ENCODE measurements at regions not wholly inside any gene's neighbourhood (a gene's known extent, or its start where the extent isn't known, plus 50 kb on each side); places are given as distances from the start of the nearest gene placed in this dataset.

DNA sequence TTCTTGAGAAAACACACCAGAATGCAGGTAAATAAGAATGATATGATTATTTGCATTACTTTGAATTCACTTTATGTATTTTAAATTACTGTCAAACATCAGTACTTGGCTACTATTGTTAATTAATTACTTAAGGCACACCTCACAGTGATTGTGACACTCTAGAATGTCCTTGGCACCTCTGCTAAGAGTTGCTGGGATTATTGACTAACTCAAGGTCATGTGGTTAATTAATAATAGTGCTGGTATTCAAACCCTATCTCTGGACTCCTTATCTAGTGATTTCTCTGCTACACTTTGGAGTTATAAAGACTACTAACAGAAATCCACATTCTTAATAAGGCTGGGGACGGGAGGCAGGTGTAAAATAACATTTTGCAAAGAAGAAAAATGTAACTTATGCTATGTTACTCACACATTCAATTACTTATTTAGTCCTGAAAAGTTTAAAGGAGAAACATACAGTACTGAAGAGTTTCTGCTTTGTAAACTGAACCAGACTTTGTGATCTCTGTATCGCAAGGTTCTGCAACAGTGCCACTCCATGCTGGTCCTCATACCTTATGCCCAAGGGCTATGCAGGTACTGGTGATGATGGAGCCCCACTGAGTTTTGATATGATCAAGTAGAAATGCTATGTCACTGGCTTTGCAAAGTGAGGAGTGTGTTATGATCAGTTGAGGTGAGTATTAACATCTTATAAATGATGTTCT, 242.7 kb downstream of the MID1IP1 start:
- Histone ChIP-seq H3K36me3 (ENCODE audit: low read length) (no peaks in the 10 kb centered on the region), H2AFZ (ENCODE audit: low read depth, low read length, severe bottlenecking) (no peak overlapping the region), H3K9me2 (replicated peaks; ENCODE audit: insufficient read depth, low read length) (no peaks in the 10 kb centered on the region), H3K9ac (ENCODE audit: low read length) (no peak overlapping the region), H3K79me2 (ENCODE audit: insufficient read depth, low read length) (no peaks in the 10 kb centered on the region), H3K4me3 (ENCODE audit: insufficient read depth, low read length, poor library complexity, severe bottlenecking) (no peak overlapping the region), H3K27ac (ENCODE audit: low read depth, low read length) (no peak overlapping the region), H4K20me1 (ENCODE audit: low read depth, low read length) (no peaks in the 10 kb centered on the region), H3K4me2 (ENCODE audit: low read depth, low read length, poor library complexity, severe bottlenecking) (no peak overlapping the region), H3K27me3 (ENCODE audit: low read length) (no peaks in the 10 kb centered on the region), H3K9me3 (ENCODE audit: insufficient read depth, low read length) (no peaks in the 10 kb centered on the region), H3F3A (ENCODE audit: insufficient read depth) (no peaks in the 10 kb centered on the region)
- TF ChIP-seq, protein P1, sequence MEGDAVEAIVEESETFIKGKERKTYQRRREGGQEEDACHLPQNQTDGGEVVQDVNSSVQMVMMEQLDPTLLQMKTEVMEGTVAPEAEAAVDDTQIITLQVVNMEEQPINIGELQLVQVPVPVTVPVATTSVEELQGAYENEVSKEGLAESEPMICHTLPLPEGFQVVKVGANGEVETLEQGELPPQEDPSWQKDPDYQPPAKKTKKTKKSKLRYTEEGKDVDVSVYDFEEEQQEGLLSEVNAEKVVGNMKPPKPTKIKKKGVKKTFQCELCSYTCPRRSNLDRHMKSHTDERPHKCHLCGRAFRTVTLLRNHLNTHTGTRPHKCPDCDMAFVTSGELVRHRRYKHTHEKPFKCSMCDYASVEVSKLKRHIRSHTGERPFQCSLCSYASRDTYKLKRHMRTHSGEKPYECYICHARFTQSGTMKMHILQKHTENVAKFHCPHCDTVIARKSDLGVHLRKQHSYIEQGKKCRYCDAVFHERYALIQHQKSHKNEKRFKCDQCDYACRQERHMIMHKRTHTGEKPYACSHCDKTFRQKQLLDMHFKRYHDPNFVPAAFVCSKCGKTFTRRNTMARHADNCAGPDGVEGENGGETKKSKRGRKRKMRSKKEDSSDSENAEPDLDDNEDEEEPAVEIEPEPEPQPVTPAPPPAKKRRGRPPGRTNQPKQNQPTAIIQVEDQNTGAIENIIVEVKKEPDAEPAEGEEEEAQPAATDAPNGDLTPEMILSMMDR (IDR thresholded peaks at IDR 0.05; ENCODE audit: insufficient read depth, low read length, poor library complexity, severe bottlenecking) = no peak
- TF ChIP-seq EZH2phosphoT487 (conservative IDR thresholded peaks at IDR 0.05; ENCODE audit: low read length) = no peak

DNA sequence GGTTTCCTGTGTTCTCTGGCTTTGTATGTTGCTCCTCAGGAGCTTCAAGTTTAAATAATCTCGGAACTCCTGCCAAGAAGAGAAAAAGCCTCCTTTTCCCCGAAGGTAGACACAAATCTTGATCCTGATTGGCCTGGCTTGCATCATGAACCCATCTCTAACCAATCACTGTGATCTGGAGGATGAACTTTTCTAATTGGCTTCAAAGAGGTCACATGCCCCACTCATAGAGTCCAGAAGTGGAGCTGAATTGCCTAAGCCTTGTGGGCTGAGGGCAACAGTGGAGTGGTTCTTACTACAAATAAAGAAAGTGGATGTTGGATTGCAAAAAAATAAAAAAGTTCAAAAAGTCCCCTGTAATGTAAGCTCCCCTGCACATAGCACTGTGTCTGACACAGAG, 245.9 kb downstream of the MID1IP1 start:
- no peaks in the 10 kb centered on the region for H3K27me3 ChIP-seq (ENCODE audit: low read length)
- H2AFZ ChIP-seq (ENCODE audit: low read depth, low read length, severe bottlenecking) = no peak overlapping the region
- H3K4me3 ChIP-seq (ENCODE audit: insufficient read depth, low read length, poor library complexity, severe bottlenecking) = no peak overlapping the region
- H3K9me2 ChIP-seq (replicated peaks; ENCODE audit: insufficient read depth, low read length) = no peaks in the 10 kb centered on the region
- no peak overlapping the region for H3K27ac ChIP-seq (ENCODE audit: low read depth, low read length)
- no peaks in the 10 kb centered on the region for H4K20me1 ChIP-seq (ENCODE audit: low read depth, low read length)
- H3K36me3 ChIP-seq (ENCODE audit: low read length) = no peaks in the 10 kb centered on the region
- H3K79me2 ChIP-seq (ENCODE audit: insufficient read depth, low read length) = no peaks in the 10 kb centered on the region
- H3K4me2 ChIP-seq (ENCODE audit: low read depth, low read length, poor library complexity, severe bottlenecking) = no peak overlapping the region
- no peak overlapping the region for H3K9ac ChIP-seq (ENCODE audit: low read length)
- no peaks in the 10 kb centered on the region for H3F3A ChIP-seq (ENCODE audit: insufficient read depth)
- TF ChIP-seq, protein P1 (IDR thresholded peaks at IDR 0.05; ENCODE audit: insufficient read depth, low read length, poor library complexity, severe bottlenecking) = no peak
- TF ChIP-seq EZH2phosphoT487 (conservative IDR thresholded peaks at IDR 0.05; ENCODE audit: low read length) = no peak
- no peaks in the 10 kb centered on the region for H3K9me3 ChIP-seq (ENCODE audit: insufficient read depth, low read length)

DNA sequence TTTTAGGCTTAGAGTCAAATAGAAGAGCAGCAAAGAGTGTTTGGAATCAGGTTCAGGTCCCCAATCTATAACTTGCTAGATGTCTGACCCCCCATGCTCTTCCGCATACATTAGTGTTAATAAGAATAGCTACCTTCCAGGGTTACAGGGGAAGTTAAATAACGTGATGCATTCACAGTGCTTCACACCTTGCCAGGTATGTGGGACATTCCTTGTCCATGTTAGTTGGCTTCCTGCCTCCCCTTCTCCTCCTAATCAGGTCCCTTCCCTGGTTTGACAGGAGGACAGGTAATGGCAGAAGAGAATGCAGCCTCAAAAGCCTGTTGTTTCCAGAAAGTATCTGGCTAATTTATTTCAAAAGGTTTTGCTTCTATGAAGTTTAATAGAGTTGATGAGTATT, 248.7 kb downstream of the MID1IP1 start:
- H3K27me3 ChIP-seq (ENCODE audit: low read length) = no peaks in the 10 kb centered on the region
- H3K9me2 ChIP-seq (replicated peaks; ENCODE audit: insufficient read depth, low read length) = no peaks in the 10 kb centered on the region
- TF ChIP-seq, protein P1 (IDR thresholded peaks at IDR 0.05; ENCODE audit: insufficient read depth, low read length, poor library complexity, severe bottlenecking) = no peak
- TF ChIP-seq EZH2phosphoT487 (conservative IDR thresholded peaks at IDR 0.05; ENCODE audit: low read length) = no peak
- no peak overlapping the region for H3K4me3 ChIP-seq (ENCODE audit: insufficient read depth, low read length, poor library complexity, severe bottlenecking)
- H3K27ac ChIP-seq (ENCODE audit: low read depth, low read length) = no peak overlapping the region
- H4K20me1 ChIP-seq (ENCODE audit: low read depth, low read length) = no peaks in the 10 kb centered on the region
- no peaks in the 10 kb centered on the region for H3F3A ChIP-seq (ENCODE audit: insufficient read depth)
- no peak overlapping the region for H3K9ac ChIP-seq (ENCODE audit: low read length)
- no peaks in the 10 kb centered on the region for H3K79me2 ChIP-seq (ENCODE audit: insufficient read depth, low read length)
- no peak overlapping the region for H2AFZ ChIP-seq (ENCODE audit: low read depth, low read length, severe bottlenecking)
- H3K36me3 ChIP-seq (ENCODE audit: low read length) = no peaks in the 10 kb centered on the region
- H3K4me2 ChIP-seq (ENCODE audit: low read depth, low read length, poor library complexity, severe bottlenecking) = no peak overlapping the region
- H3K9me3 ChIP-seq (ENCODE audit: insufficient read depth, low read length) = no peaks in the 10 kb centered on the region
